ENCODE measurements at regions not wholly inside any gene's neighbourhood (a gene's known extent, or its start where the extent isn't known, plus 50 kb on each side); places are given as distances from the start of the nearest gene placed in this dataset.

DNA sequence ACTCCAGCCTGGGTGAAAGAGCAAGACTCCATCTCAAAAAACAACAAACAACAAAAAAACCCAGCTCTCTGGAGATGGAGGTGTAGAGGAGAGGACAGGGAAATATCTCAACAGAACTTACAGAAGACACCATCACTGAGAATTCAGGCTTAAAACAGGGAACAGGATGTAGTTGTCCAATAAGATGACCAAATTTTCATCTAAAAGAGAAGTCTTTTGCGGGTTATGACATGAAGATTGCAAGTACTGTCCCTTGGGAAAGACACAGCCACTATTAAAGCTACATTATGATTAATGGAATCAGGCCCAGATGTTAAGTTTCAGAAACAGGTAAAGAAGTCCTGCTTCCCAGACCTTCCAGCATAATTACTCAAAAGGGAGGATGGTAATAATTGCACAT lies 235.2 kb upstream of the NRP1 start:
- H3K36me3 Mint-ChIP-seq (ENCODE audit: insufficient read depth in 1 of 3, low read depth in 3 of 3), result no peaks in the 10 kb centered on the region
- no peak overlapping the region for H2AK5ac ChIP-seq (ENCODE audit: insufficient read length, low read length)
- no peak overlapping the region for H3K27ac Mint-ChIP-seq
- no peak overlapping the region for H3T11ph ChIP-seq (ENCODE audit: low read length)
- H4K5ac ChIP-seq (ENCODE audit: insufficient read length, low read depth, low read length), result no peak overlapping the region
- TF ChIP-seq, protein P1, sequence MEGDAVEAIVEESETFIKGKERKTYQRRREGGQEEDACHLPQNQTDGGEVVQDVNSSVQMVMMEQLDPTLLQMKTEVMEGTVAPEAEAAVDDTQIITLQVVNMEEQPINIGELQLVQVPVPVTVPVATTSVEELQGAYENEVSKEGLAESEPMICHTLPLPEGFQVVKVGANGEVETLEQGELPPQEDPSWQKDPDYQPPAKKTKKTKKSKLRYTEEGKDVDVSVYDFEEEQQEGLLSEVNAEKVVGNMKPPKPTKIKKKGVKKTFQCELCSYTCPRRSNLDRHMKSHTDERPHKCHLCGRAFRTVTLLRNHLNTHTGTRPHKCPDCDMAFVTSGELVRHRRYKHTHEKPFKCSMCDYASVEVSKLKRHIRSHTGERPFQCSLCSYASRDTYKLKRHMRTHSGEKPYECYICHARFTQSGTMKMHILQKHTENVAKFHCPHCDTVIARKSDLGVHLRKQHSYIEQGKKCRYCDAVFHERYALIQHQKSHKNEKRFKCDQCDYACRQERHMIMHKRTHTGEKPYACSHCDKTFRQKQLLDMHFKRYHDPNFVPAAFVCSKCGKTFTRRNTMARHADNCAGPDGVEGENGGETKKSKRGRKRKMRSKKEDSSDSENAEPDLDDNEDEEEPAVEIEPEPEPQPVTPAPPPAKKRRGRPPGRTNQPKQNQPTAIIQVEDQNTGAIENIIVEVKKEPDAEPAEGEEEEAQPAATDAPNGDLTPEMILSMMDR (conservative IDR thresholded peaks at IDR 0.05), result no peak
- H3K23ac ChIP-seq (ENCODE audit: insufficient read length, low read depth, low read length), result no peak overlapping the region
- H3K4me1 Mint-ChIP-seq, result peaks cover 20 to 23% of the 10 kb centered on the region in 2 experiments
- H4K91ac ChIP-seq (ENCODE audit: insufficient read length, low read depth, low read length), result no peak overlapping the region
- no peak overlapping the region for H3K9ac ChIP-seq (ENCODE audit: extremely low read depth, insufficient read length, low read length)
- H3K79me1 ChIP-seq (ENCODE audit: insufficient read depth, low read depth, low read length, poor library complexity, severe bottlenecking), result no peaks in the 10 kb centered on the region
- H4K20me1 ChIP-seq (ENCODE audit: control insufficient read depth, insufficient read depth, insufficient read length), result no peaks in the 10 kb centered on the region
- H3K9me3 Mint-ChIP-seq, result no peaks in the 10 kb centered on the region
- no peak overlapping the region for H2BK12ac ChIP-seq (ENCODE audit: insufficient read length, low read depth, low read length)
- no peak overlapping the region for H2BK120ac ChIP-seq (ENCODE audit: low read depth, low read length, poor library complexity, severe bottlenecking)
- WGBS (ENCODE audit: extremely low coverage, insufficient read length, low lambda C conversion rate), result no CpG with 5 or more reads among the region's 1 CpG
- H2BK5ac ChIP-seq (ENCODE audit: insufficient read length, low read length), result no peak overlapping the region
- no peak overlapping the region for H3K4ac ChIP-seq (ENCODE audit: low read depth, low read length)
- H3K27me3 Mint-ChIP-seq (ENCODE audit: low read depth), result no peaks in the 10 kb centered on the region
- H2BK15ac ChIP-seq (ENCODE audit: low read depth, low read length), result no peak overlapping the region
- H3K4me2 ChIP-seq (ENCODE audit: insufficient read depth, insufficient read length, low read length), result no peak overlapping the region
- no peak overlapping the region for H3K18ac ChIP-seq (ENCODE audit: insufficient read length, low read depth, low read length)
- no peak overlapping the region for H4K8ac ChIP-seq (replicated peaks; ENCODE audit: insufficient read length, low read depth, low read length)
- no peak overlapping the region for H2AFZ ChIP-seq (ENCODE audit: low read length)
- H3K14ac ChIP-seq (ENCODE audit: insufficient read depth, low read length), result no peak overlapping the region
- H3K9me3 ChIP-seq (ENCODE audit: control insufficient read depth, low read depth, low read length), result no peaks in the 10 kb centered on the region
- no peaks in the 10 kb centered on the region for H3K79me2 ChIP-seq (ENCODE audit: insufficient read depth, low read length)
- H2BK20ac ChIP-seq (ENCODE audit: low read depth, low read length, poor library complexity, severe bottlenecking), result no peak overlapping the region
- no peaks in the 10 kb centered on the region for H3K27me3 ChIP-seq (ENCODE audit: insufficient read depth, low read length)
- H3K27ac ChIP-seq (ENCODE audit: insufficient read length, low read depth, low read length), result no peak overlapping the region
- no peaks in the 10 kb centered on the region for H3K23me2 ChIP-seq (ENCODE audit: insufficient read length, low read depth, low read length, poor library complexity, severe bottlenecking)
- H3K56ac ChIP-seq (ENCODE audit: insufficient read length, low read depth, low read length), result no peak overlapping the region
- no peaks in the 10 kb centered on the region; the same call in 1 of the 2 replicates for H3K4me1 ChIP-seq (ENCODE audit: insufficient read depth, low read length)
- DNase-seq, result no peak
- no peak overlapping the region for H3K4me3 Mint-ChIP-seq

All from H9 (cell line).